Neural cell (in vitro differentiated cells): ENCODE measurements at regions not wholly inside any gene's neighbourhood (a gene's known extent, or its start where the extent isn't known, plus 50 kb on each side); places are given as distances from the start of the nearest gene placed in this dataset.

ENCODE experiments used
- H2AFZ ChIP-seq: fragments of 200-600, 300-800 bp; sonication (generic), shearing (Covaris generic); 2 replicates; pipeline ENCODE4 v1.6.0; 2014; ENCODE audit warnings: low read depth, mild to moderate bottlenecking, antibody characterized with exemption, low read length, moderate library complexity
- H3F3A ChIP-seq: fragments of 200-600 bp; shearing (Covaris generic); 2 replicates; pipeline ENCODE4 v1.6.1; 2016; ENCODE audit warnings: mild to moderate bottlenecking, moderate library complexity, mixed read lengths, antibody characterized with exemption, low read length; ENCODE audit not compliant: insufficient read depth, poor library complexity, severe bottlenecking
- H3K27ac ChIP-seq: fragments of 200-600, 300-800 bp; sonication (generic), shearing (Covaris generic); 2 replicates; pipeline ENCODE4 v1.5.1; 2014; ENCODE audit warnings: mild to moderate bottlenecking, low read length, moderate library complexity
- H3K27me3 ChIP-seq: fragments of 300-800, 200-600 bp; sonication (generic), shearing (Covaris generic); 2 replicates; pipeline ENCODE4 v1.6.0; 2014; ENCODE audit warnings: mild to moderate bottlenecking, low read depth, low read length, moderate library complexity; ENCODE audit not compliant: insufficient read depth
- H3K36me3 ChIP-seq: fragments of 300-800, 200-600 bp; sonication (generic), shearing (Covaris generic); 2 replicates; pipeline ENCODE4 v1.5.1; 2014; ENCODE audit warnings: mild to moderate bottlenecking, antibody characterized with exemption, low read length, moderate library complexity; ENCODE audit not compliant: insufficient read depth
- H3K4me2 ChIP-seq: fragments of 300-800, 200-600 bp; sonication (generic), shearing (Covaris generic); 2 replicates; pipeline ENCODE4 v1.6.0; 2014; ENCODE audit warnings: mild to moderate bottlenecking, low read length
- H3K4me3 ChIP-seq: fragments of 300-800, 200-600 bp; sonication (generic), shearing (Covaris generic); 2 replicates; pipeline ENCODE4 v1.5.1; 2014; ENCODE audit warnings: mild to moderate bottlenecking, low read length, moderate library complexity
- H3K79me2 ChIP-seq: fragments of 200-600 bp; shearing (Covaris generic); replicated peaks from 2 replicates; pipeline ENCODE4 v1.6.0; 2014; ENCODE audit warnings: mild to moderate bottlenecking, low read length, moderate library complexity; ENCODE audit not compliant: insufficient read depth
- H3K9ac ChIP-seq: fragments of 300-800, 200-600 bp; sonication (generic), shearing (Covaris generic); 2 replicates; pipeline ENCODE4 v1.6.1; 2016; ENCODE audit warnings: mild to moderate bottlenecking, low read length, mixed read lengths
- H3K9me2 ChIP-seq: fragments of 200-600 bp; shearing (Covaris generic); 2 replicates; pipeline ENCODE4 v1.6.1; 2016; ENCODE audit warnings: mild to moderate bottlenecking, low read length, mixed read lengths; ENCODE audit not compliant: insufficient read depth
- H3K9me3 ChIP-seq: fragments of 200-600, 300-800 bp; sonication (generic), shearing (Covaris generic); 2 replicates; pipeline ENCODE4 v1.6.1; 2016; ENCODE audit warnings: mild to moderate bottlenecking, mixed run types, low read length, moderate library complexity, mixed read lengths
- H4K20me1 ChIP-seq: fragments of 200-600 bp; shearing (Covaris generic); 2 replicates; pipeline ENCODE4 v1.6.1; 2016; ENCODE audit warnings: mild to moderate bottlenecking, mixed run types; ENCODE audit not compliant: insufficient read depth
- CTCF ChIP-seq: fragments of 450-650 bp; IDR thresholded peaks from 2 replicates; pipeline ENCODE4 v1.5.1; 2014; ENCODE audit warnings: antibody characterized with exemption, mild to moderate bottlenecking, moderate library complexity; ENCODE audit not compliant: poor library complexity, severe bottlenecking
- EP300 ChIP-seq: fragments of 450-650 bp; conservative IDR thresholded peaks from 2 replicates; pipeline ENCODE4 v1.6.1; 2014; ENCODE audit warnings: antibody characterized with exemption, mild to moderate bottlenecking, moderate library complexity; ENCODE audit not compliant: poor library complexity, severe bottlenecking
- EZH2 ChIP-seq: fragments of 200-600, 300-800 bp; shearing (Covaris generic), sonication (generic); IDR thresholded peaks from 2 replicates; pipeline ENCODE4 v1.6.1; 2014; ENCODE audit warnings: antibody characterized with exemption, low read length, borderline replicate concordance, mild to moderate bottlenecking; ENCODE audit not compliant: insufficient read depth, poor library complexity, severe bottlenecking
- MXI1 ChIP-seq: fragments of 450-650 bp; conservative IDR thresholded peaks from 2 replicates; pipeline ENCODE4 v1.6.1; 2014; ENCODE audit warnings: antibody characterized with exemption, mild to moderate bottlenecking; ENCODE audit not compliant: poor library complexity, severe bottlenecking
- POLR2AphosphoS5 ChIP-seq: IDR thresholded peaks from 2 replicates; pipeline ENCODE4 v1.6.1; 2012
- RAD21 ChIP-seq: fragments of 450-650 bp; conservative IDR thresholded peaks from 2 replicates; pipeline ENCODE4 v1.6.1; 2014; ENCODE audit warnings: antibody characterized with exemption, mild to moderate bottlenecking, moderate library complexity
- REST ChIP-seq: IDR thresholded peaks from 2 replicates; pipeline ENCODE4 v1.6.1; 2012; ENCODE audit warnings: borderline replicate concordance
- SMC3 ChIP-seq: fragments of 450-650 bp; conservative IDR thresholded peaks from 2 replicates; pipeline ENCODE4 v1.6.1; 2014; ENCODE audit warnings: antibody characterized with exemption, mild to moderate bottlenecking, moderate library complexity; ENCODE audit not compliant: poor library complexity
- TAF1 ChIP-seq: IDR thresholded peaks from 2 replicates; pipeline ENCODE4 v1.6.1; 2012; ENCODE audit warnings: low read depth

- no peaks in the 10 kb centered on the region for H3K27me3 ChIP-seq
- H3F3A ChIP-seq = no peaks in the 10 kb centered on the region
- H3K4me3 ChIP-seq = no peak overlapping the region
These were observed 64.3 kb upstream of the SIRPG start for GRCh38 chr20:1721687-1722512.

GRCh38 chr20:1720845-1721475, 63.4 kb upstream of the SIRPG start:
- no peak overlapping the region for H2AFZ ChIP-seq
- H3F3A ChIP-seq = no peaks in the 10 kb centered on the region
- H3K27me3 ChIP-seq = no peaks in the 10 kb centered on the region
- H4K20me1 ChIP-seq = no peaks in the 10 kb centered on the region
- no peak overlapping the region for H3K27ac ChIP-seq
- no peaks in the 10 kb centered on the region for H3K9me2 ChIP-seq
- TF ChIP-seq RAD21 (no peak), CTCF (no peak), REST (no peak), EP300 (no peak), EZH2 (no peak), TAF1 (no peak), POLR2AphosphoS5 (no peak), MXI1 (no peak), SMC3 (no peak)
- H3K4me3 ChIP-seq = no peak overlapping the region
- no peaks in the 10 kb centered on the region for H3K9me3 ChIP-seq
- no peaks in the 10 kb centered on the region for H3K36me3 ChIP-seq
- no peak overlapping the region for H3K4me2 ChIP-seq
- H3K79me2 ChIP-seq = no peaks in the 10 kb centered on the region
- no peak overlapping the region for H3K9ac ChIP-seq

More at GRCh38 chr20:1721687-1722512, 64.3 kb upstream of the SIRPG start:
- Histone ChIP-seq H2AFZ (no peak overlapping the region), H3K9ac (no peak overlapping the region), H3K27ac (no peak overlapping the region), H3K36me3 (no peaks in the 10 kb centered on the region), H3K79me2 (no peaks in the 10 kb centered on the region), H4K20me1 (no peaks in the 10 kb centered on the region), H3K9me2 (no peaks in the 10 kb centered on the region), H3K4me2 (no peak overlapping the region), H3K9me3 (no peaks in the 10 kb centered on the region)
- no peak for TF ChIP-seq MXI1
- TF ChIP-seq EZH2 = no peak
- no peak for TF ChIP-seq SMC3
- no peak for TF ChIP-seq EP300
